Transverse colon (tissue), 4 donors: ENCODE measurements at regions not wholly inside any gene's neighbourhood (a gene's known extent, or its start where the extent isn't known, plus 50 kb on each side); places are given as distances from the start of the nearest gene placed in this dataset.
A peak's percentile ranks its signal among the peaks of the same experiment; 100 is the strongest.

ENCODE experiments used
- CTCF ChIP-seq, 5 experiments: fragments of 200-600 bp in 3 of 5; fragments of 450-650 bp in 2 of 5; sonication (generic) in 3 of 5; IDR thresholded peaks; 1 replicate in 2 of 5; 2 replicates in 3 of 5; pipeline ENCODE4 v1.5.1; 2016 to 2017; ENCODE audit warnings: antibody characterized with exemption in 5 of 5, inconsistent platforms in 3 of 5, mild to moderate bottlenecking in 2 of 5, moderate library complexity in 1 of 5
- EP300 ChIP-seq: sonication (generic); formaldehyde crosslinking; IDR thresholded peaks from one replicate; pipeline ENCODE4 v1.6.1; 2017; ENCODE audit warnings: antibody characterized with exemption, low read depth
- POLR2A ChIP-seq: fragments of 450-650 bp; IDR thresholded peaks from one replicate; pipeline ENCODE4 v1.6.1; 2016; ENCODE audit warnings: antibody characterized with exemption, mild to moderate bottlenecking, moderate library complexity
- POLR2AphosphoS5 ChIP-seq, 3 donors: sonication (generic); formaldehyde crosslinking; IDR thresholded peaks; one replicate each; pipeline ENCODE4 v1.6.1; 2016; ENCODE audit warnings: antibody characterized with exemption in 3 of 3

- TF ChIP-seq CTCF (IDR thresholded peaks at IDR 0.05): peak in 3 of 5 experiments; percentile 23 to 30 (median 27)
- no peak for TF ChIP-seq EP300
- no peak for TF ChIP-seq POLR2A
- TF ChIP-seq POLR2AphosphoS5 (IDR thresholded peaks at IDR 0.05): no peak
Measured at GRCh38 chr2:16487686-16488085, 177.9 kb downstream of the CYRIA start.
